Adrenal gland (tissue), 5 donors: ENCODE measurements at regions not wholly inside any gene's neighbourhood (a gene's known extent, or its start where the extent isn't known, plus 50 kb on each side); places are given as distances from the start of the nearest gene placed in this dataset.

Experiments used
- CTCF ChIP-seq, 6 experiments: fragments of 450-650 bp in 4 of 6; fragments of 200-600 bp in 2 of 6; sonication (generic) in 1 of 6; IDR thresholded peaks; 1 replicate in 5 of 6; 2 replicates in 1 of 6; pipeline versions ENCODE4 v1.5.1 to v1.8.0; 2016 to 2021; ENCODE audit warnings: antibody characterized with exemption in 6 of 6, mild to moderate bottlenecking in 2 of 6, moderate library complexity in 1 of 6
- POLR2A ChIP-seq, 2 donors: fragments of 450-650 bp; IDR thresholded peaks; one replicate each; pipeline ENCODE4 v1.6.1; 2017; ENCODE audit warnings: antibody characterized with exemption in 2 of 2, mild to moderate bottlenecking in 2 of 2, moderate library complexity in 1 of 2
- donor health status: DM: no; HTN: no; CAD: no.

- no peak for TF ChIP-seq CTCF (IDR thresholded peaks at IDR 0.05)
- TF ChIP-seq POLR2A (IDR thresholded peaks at IDR 0.05) = no peak
These were observed 113.7 kb downstream of the DUSP6 start for GRCh38 chr12:89238593-89238992.
